SJSA1 (cell line): ENCODE measurements at regions not wholly inside any gene's neighbourhood (a gene's known extent, or its start where the extent isn't known, plus 50 kb on each side); places are given as distances from the start of the nearest gene placed in this dataset.

Experiments
- DNase-seq, 2 experiments: peaks; one replicate each; pipeline ENCODE4 v3.0.0-alpha.2; 2015 to 2020; ENCODE audit warnings: low spot score in 2 of 2, low read depth in 1 of 2
- H3K27ac ChIP-seq: fragments of 250-450 bp; sonication (Bioruptor Pico); 2 replicates; pipeline ENCODE4 v1.5.1; 2020; ENCODE audit warnings: mild to moderate bottlenecking, moderate library complexity
- H3K27me3 ChIP-seq: fragments of 250-450 bp; sonication (Bioruptor Pico); replicated peaks from 2 replicates; pipeline ENCODE4 v1.5.1; 2020; ENCODE audit warnings: mild to moderate bottlenecking, moderate library complexity
- H3K36me3 ChIP-seq: fragments of 250-450 bp; sonication (Bioruptor Pico); 2 replicates; pipeline ENCODE4 v1.5.1; 2020; ENCODE audit warnings: mild to moderate bottlenecking
- H3K4me1 ChIP-seq: fragments of 250-450 bp; sonication (Bioruptor Pico); replicated peaks from 2 replicates; pipeline ENCODE4 v1.6.1; 2021; ENCODE audit warnings: mild to moderate bottlenecking
- H3K4me3 ChIP-seq: fragments of 250-450 bp; sonication (Bioruptor Pico); 2 replicates; pipeline ENCODE4 v1.5.1; 2020; ENCODE audit warnings: mild to moderate bottlenecking
- H3K9me3 ChIP-seq: fragments of 250-450 bp; sonication (Bioruptor Pico); replicated peaks from 2 replicates; pipeline ENCODE4 v1.5.1; 2020; ENCODE audit warnings: mild to moderate bottlenecking

DNA sequence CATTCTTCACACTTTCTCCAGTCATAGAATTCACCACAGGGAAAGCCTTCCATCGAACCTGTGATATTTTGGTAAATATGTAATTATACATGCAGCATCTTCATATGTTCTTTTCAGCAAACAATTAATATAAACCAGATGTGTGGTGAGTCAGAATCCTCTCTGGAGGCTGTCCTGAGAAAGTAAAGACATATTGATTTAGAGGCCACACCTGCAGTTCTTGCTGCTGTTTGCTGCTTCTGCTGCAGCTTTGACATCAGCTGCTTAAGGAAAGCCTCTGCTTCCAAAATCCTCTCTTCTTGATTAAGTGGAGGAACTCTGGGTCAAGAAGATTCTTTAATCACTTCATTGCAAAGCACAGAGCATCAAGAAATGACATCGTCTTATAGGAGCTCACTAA lies 568.8 kb upstream of the ZEB2 start:
- Histone ChIP-seq H3K9me3 (no peaks in the 10 kb centered on the region; the same call in 1 of the 2 replicates), H3K27ac (no peak overlapping the region), H3K4me3 (no peak overlapping the region), H3K36me3 (no peaks in the 10 kb centered on the region), H3K27me3 (no peaks in the 10 kb centered on the region), H3K4me1 (no peaks in the 10 kb centered on the region; the same call in 1 of the 2 replicates)
- DNase-seq, result no peak

GRCh38 chr2:145086910-145087309 lies 567.0 kb upstream of the ZEB2 start:
- no peak overlapping the region for H3K27ac ChIP-seq
- DNase-seq, result no peak
- no peaks in the 10 kb centered on the region; the same call in 1 of the 2 replicates for H3K9me3 ChIP-seq
- H3K36me3 ChIP-seq, result no peaks in the 10 kb centered on the region
- H3K4me1 ChIP-seq, result no peaks in the 10 kb centered on the region; the same call in 1 of the 2 replicates
- H3K4me3 ChIP-seq, result no peak overlapping the region
- H3K27me3 ChIP-seq, result no peaks in the 10 kb centered on the region

GRCh38 chr2:145085612-145086011 lies 565.7 kb upstream of the ZEB2 start:
- H3K4me3 ChIP-seq, result no peak overlapping the region
- H3K9me3 ChIP-seq, result no peaks in the 10 kb centered on the region; the same call in 1 of the 2 replicates
- no peaks in the 10 kb centered on the region for H3K36me3 ChIP-seq
- no peaks in the 10 kb centered on the region for H3K27me3 ChIP-seq
- DNase-seq, result no peak
- H3K27ac ChIP-seq, result no peak overlapping the region
- H3K4me1 ChIP-seq, result no peaks in the 10 kb centered on the region

- Histone ChIP-seq H3K27me3 (no peaks in the 10 kb centered on the region), H3K4me3 (no peak overlapping the region), H3K9me3 (no peaks in the 10 kb centered on the region; the same call in 1 of the 2 replicates), H3K27ac (no peak overlapping the region), H3K4me1 (no peaks in the 10 kb centered on the region), H3K36me3 (no peaks in the 10 kb centered on the region)
- DNase-seq, result no peak
These were observed 560.5 kb upstream of the ZEB2 start for GRCh38 chr2:145080426-145080825.

DNA sequence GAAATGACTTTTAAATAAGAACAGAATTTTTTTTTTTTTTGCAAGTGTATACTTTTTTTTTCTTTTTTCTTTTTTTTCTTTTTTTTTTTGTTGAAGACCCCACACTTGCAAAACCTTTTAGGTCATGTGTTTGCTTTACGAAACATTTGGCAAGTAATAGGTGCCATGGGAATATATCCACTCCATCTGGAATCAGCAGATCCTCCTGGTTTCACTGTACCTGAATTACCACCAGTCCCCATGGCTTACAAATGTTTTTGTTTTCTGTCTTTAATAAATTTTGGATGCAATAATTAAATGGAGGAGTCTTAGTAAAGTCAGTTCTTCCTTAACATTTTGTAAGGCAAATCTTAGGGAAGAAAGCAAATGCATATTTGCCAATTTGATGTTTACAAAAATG lies 559.7 kb upstream of the ZEB2 start:
- no peak for DNase-seq
- Histone ChIP-seq H3K27ac (no peak overlapping the region), H3K9me3 (no peaks in the 10 kb centered on the region; the same call in 1 of the 2 replicates), H3K27me3 (no peaks in the 10 kb centered on the region), H3K36me3 (no peaks in the 10 kb centered on the region), H3K4me3 (no peak overlapping the region), H3K4me1 (no peaks in the 10 kb centered on the region)

GRCh38 chr2:145078923-145079322 lies 559.0 kb upstream of the ZEB2 start:
- Histone ChIP-seq H3K27me3 (no peaks in the 10 kb centered on the region), H3K4me3 (no peak overlapping the region), H3K27ac (no peak overlapping the region), H3K9me3 (no peaks in the 10 kb centered on the region; the same call in 1 of the 2 replicates), H3K36me3 (no peaks in the 10 kb centered on the region), H3K4me1 (no peaks in the 10 kb centered on the region)
- DNase-seq, result no peak

DNA sequence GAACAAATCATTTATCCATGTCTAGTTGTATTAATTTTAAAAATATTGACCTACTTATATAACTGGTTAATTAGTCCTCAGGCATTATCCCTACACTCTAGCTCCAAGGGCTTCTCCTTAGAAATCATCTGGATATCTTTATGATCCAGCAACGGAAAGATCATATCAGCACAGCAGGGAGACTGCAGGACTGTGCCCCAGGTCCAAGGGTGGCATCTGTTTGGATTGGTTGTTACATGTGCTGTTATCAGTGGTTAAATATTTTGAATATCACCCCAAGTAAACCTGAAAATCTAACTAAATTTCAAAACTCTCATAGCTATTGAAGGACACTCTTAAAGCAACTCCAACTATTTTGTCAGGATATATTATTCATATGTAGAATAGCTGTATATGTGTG lies 556.2 kb upstream of the ZEB2 start:
- no peaks in the 10 kb centered on the region; the same call in 1 of the 2 replicates for H3K9me3 ChIP-seq
- no peak overlapping the region for H3K4me3 ChIP-seq
- no peak overlapping the region for H3K27ac ChIP-seq
- no peaks in the 10 kb centered on the region for H3K36me3 ChIP-seq
- DNase-seq, result no peak
- no peaks in the 10 kb centered on the region for H3K27me3 ChIP-seq
- H3K4me1 ChIP-seq, result no peaks in the 10 kb centered on the region

GRCh38 chr2:145075454-145076062 lies 555.6 kb upstream of the ZEB2 start:
- no peaks in the 10 kb centered on the region; the same call in 1 of the 2 replicates for H3K9me3 ChIP-seq
- no peaks in the 10 kb centered on the region for H3K27me3 ChIP-seq
- H3K4me1 ChIP-seq, result no peaks in the 10 kb centered on the region
- no peak overlapping the region for H3K27ac ChIP-seq
- H3K4me3 ChIP-seq, result no peak overlapping the region
- DNase-seq, result no peak
- no peaks in the 10 kb centered on the region for H3K36me3 ChIP-seq

DNA sequence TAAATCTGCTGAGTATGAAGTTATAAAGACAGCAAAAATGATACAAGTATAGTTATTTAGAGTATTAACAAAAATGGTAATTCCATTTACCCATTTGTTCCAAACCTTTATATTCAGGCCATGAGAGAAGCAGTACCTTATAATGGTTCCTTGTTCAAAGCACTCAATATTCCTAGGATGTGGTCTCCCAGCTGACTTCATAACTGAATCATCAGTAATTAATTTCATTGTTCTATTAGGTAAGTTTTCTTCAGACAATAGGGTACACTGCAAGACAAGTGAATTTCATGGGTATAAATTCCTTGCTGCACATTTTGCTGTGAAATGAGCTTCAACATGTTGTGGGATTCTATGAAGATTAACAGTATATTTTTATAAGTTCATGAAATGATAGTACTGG lies 550.8 kb upstream of the ZEB2 start:
- Histone ChIP-seq H3K36me3 (no peaks in the 10 kb centered on the region), H3K4me3 (no peak overlapping the region), H3K27ac (no peak overlapping the region), H3K4me1 (no peaks in the 10 kb centered on the region), H3K9me3 (no peaks in the 10 kb centered on the region; the same call in 1 of the 2 replicates), H3K27me3 (no peaks in the 10 kb centered on the region)
- no peak for DNase-seq

DNA sequence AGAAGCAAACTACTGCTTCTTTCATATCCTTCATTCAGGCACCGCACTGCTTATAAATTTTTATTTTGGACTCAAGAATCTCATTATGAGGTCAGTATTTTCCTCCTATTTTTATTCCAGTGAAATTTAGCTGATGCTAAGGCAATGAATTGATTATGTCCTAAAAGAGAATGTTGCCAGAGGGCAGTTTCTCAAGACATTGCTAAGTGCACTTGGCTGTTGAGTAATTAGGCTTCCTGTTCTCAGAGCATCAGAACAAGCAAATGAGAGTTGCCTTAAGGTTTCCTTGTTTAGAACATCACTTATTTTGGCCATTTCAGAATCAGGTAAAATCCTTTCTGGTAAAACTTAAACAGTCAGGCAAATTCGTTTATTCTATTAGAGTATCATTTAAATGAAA lies 548.6 kb upstream of the ZEB2 start:
- Histone ChIP-seq H3K36me3 (no peaks in the 10 kb centered on the region), H3K27me3 (no peaks in the 10 kb centered on the region), H3K9me3 (no peaks in the 10 kb centered on the region), H3K4me1 (no peaks in the 10 kb centered on the region), H3K27ac (no peak overlapping the region), H3K4me3 (no peak overlapping the region)
- no peak for DNase-seq

- Histone ChIP-seq H3K4me3 (no peak overlapping the region), H3K9me3 (no peaks in the 10 kb centered on the region), H3K27me3 (no peaks in the 10 kb centered on the region), H3K4me1 (no peaks in the 10 kb centered on the region), H3K36me3 (no peaks in the 10 kb centered on the region), H3K27ac (no peak overlapping the region)
- DNase-seq, result no peak
These were observed 547.7 kb upstream of the ZEB2 start for GRCh38 chr2:145067549-145068030.

DNA sequence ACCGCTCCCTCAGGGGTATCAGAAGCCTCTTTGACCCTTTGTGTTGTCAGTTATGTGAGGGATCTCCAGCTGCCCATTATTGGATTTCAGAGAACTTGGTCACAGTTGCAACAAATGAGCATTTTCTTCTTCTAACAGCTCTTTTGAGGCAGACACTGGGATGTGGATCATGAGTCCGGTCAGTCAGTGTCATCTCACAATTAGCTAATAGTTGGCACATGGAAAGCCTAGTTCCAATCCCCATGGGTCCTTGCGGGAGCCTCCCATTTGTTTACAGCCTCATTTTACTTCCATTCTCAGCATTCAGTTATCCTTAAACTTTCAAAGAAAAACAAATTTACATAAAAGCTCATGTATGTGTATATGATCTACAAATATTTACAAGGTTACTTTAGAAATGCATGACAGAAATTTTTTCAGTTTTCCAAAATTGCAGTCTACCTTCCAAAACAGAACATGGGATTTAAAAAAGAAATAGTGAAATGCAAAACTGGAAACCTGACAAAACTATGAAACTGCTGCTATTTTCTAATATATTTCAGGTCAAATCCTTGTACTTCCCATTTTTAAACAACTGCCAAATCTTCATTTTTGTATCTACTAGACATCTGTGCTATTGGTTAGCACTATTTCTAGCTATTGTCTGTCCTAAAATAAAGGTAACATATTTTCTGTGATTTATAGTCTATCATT lies 547.1 kb upstream of the ZEB2 start:
- no peaks in the 10 kb centered on the region for H3K36me3 ChIP-seq
- H3K27me3 ChIP-seq, result no peaks in the 10 kb centered on the region
- H3K9me3 ChIP-seq, result no peaks in the 10 kb centered on the region
- DNase-seq, result no peak
- no peak overlapping the region for H3K4me3 ChIP-seq
- no peak overlapping the region for H3K27ac ChIP-seq
- no peaks in the 10 kb centered on the region for H3K4me1 ChIP-seq

GRCh38 chr2:145066151-145066661 lies 546.3 kb upstream of the ZEB2 start:
- Histone ChIP-seq H3K4me1 (no peaks in the 10 kb centered on the region), H3K36me3 (no peaks in the 10 kb centered on the region), H3K27me3 (no peaks in the 10 kb centered on the region), H3K27ac (no peak overlapping the region), H3K4me3 (no peak overlapping the region), H3K9me3 (no peaks in the 10 kb centered on the region)
- DNase-seq, result no peak

DNA sequence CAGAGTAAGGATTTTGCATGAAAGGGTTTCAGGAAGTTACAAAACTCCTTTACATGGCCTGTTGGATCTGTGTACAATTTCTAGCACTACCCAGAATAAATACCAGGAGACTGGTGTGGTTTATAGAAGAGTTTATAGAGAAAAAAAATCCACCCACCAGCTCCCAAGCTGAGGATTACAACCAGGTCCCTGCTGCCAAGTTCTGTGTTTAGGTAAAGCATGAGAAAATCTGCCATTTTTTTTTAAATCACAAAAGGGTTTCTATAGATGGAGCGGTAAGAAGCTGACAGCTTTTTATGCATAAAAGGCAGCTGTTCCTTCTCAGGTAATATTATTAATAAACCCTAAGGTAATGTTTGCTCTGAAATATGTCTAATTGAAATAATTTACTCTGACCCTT lies 545.4 kb upstream of the ZEB2 start:
- H3K4me3 ChIP-seq, result no peak overlapping the region
- DNase-seq, result no peak
- no peak overlapping the region for H3K27ac ChIP-seq
- H3K9me3 ChIP-seq, result no peaks in the 10 kb centered on the region
- H3K36me3 ChIP-seq, result no peaks in the 10 kb centered on the region
- no peaks in the 10 kb centered on the region for H3K27me3 ChIP-seq
- no peaks in the 10 kb centered on the region for H3K4me1 ChIP-seq
